ENCODE measurements at regions not wholly inside any gene's neighbourhood (a gene's known extent, or its start where the extent isn't known, plus 50 kb on each side); places are given as distances from the start of the nearest gene placed in this dataset.

- no peak for DNase-seq (ENCODE audit: low spot score)
- H3K9ac ChIP-seq (ENCODE audit: low read depth in 1 of 2, low read length in 2 of 2), result no peak overlapping the region
- no peak overlapping the region for H3K4me3 ChIP-seq (ENCODE audit: low read depth in 1 of 3, low read length in 3 of 3)
- H3K4me1 ChIP-seq (ENCODE audit: control insufficient read depth in 4 of 4, insufficient read depth in 4 of 4, low read length in 3 of 4), result no peaks in the 10 kb centered on the region
- peaks cover 0 to 5% (median 0%) of the 10 kb centered on the region in 4 donors for H3K27me3 ChIP-seq (ENCODE audit: control insufficient read depth in 4 of 4, insufficient read depth in 4 of 4, low read length in 3 of 4)
- H3K27ac ChIP-seq (ENCODE audit: low read depth in 1 of 2, low read length in 2 of 2), result no peak overlapping the region
- TF ChIP-seq ATF3 (IDR thresholded peaks at IDR 0.05) (no peak), CTCF (IDR thresholded peaks at IDR 0.05; ENCODE audit: low read depth, low read length, missing input control) (no peak), RAD21 (IDR thresholded peaks at IDR 0.05) (no peak), RXRA (IDR thresholded peaks at IDR 0.05) (no peak), HNF4A (conservative IDR thresholded peaks at IDR 0.05) (no peak), HNF4G (IDR thresholded peaks at IDR 0.05) (no peak), MAX (IDR thresholded peaks at IDR 0.05) (no peak), EGR1 (IDR thresholded peaks at IDR 0.05; ENCODE audit: low read depth in 2 of 2) (no peak), SP1 (IDR thresholded peaks at IDR 0.05) (no peak), NR2F2 (IDR thresholded peaks at IDR 0.05) (no peak), FOXA1 (IDR thresholded peaks at IDR 0.05) (no peak), TAF1 (conservative IDR thresholded peaks at IDR 0.05) (no peak), YY1 (IDR thresholded peaks at IDR 0.05) (no peak), GABPA (IDR thresholded peaks at IDR 0.05 in 1 of 2, conservative IDR thresholded peaks at IDR 0.05 in 1 of 2) (no peak)
- WGBS, result 71% methylated on average over 10 of the region's 10 CpGs
- no peaks in the 10 kb centered on the region for H3K9me3 ChIP-seq (ENCODE audit: control insufficient read depth in 4 of 4, low read length in 3 of 4)
- no peaks in the 10 kb centered on the region for H3K36me3 ChIP-seq (ENCODE audit: control insufficient read depth in 4 of 4, insufficient read depth in 3 of 4, low read depth in 1 of 4, low read length in 3 of 4)
Observed at GRCh38 chr1:58089898-58090534, 456.5 kb downstream of the OMA1 start.

- H3K36me3 ChIP-seq (ENCODE audit: control insufficient read depth in 4 of 4, insufficient read depth in 3 of 4, low read depth in 1 of 4, low read length in 3 of 4), result no peaks in the 10 kb centered on the region
- whole genome bisulfite sequencing, result 71% methylated on average over 3 of the region's 3 CpGs
- H3K27ac ChIP-seq (ENCODE audit: low read depth in 1 of 2, low read length in 2 of 2), result no peak overlapping the region
- peaks cover 0 to 7% (median 0%) of the 10 kb centered on the region in 4 donors for H3K27me3 ChIP-seq (ENCODE audit: control insufficient read depth in 4 of 4, insufficient read depth in 4 of 4, low read length in 3 of 4)
- no peaks in the 10 kb centered on the region for H3K4me1 ChIP-seq (ENCODE audit: control insufficient read depth in 4 of 4, insufficient read depth in 4 of 4, low read length in 3 of 4)
- no peak for DNase-seq (ENCODE audit: low spot score)
- no peak for TF ChIP-seq JUND (IDR thresholded peaks at IDR 0.05)
- no peak for TF ChIP-seq REST (IDR thresholded peaks at IDR 0.05)
- TF ChIP-seq ATF3 (IDR thresholded peaks at IDR 0.05), result no peak
- no peak for TF ChIP-seq SP1 (IDR thresholded peaks at IDR 0.05)
- no peak for TF ChIP-seq CTCF (IDR thresholded peaks at IDR 0.05; ENCODE audit: low read depth, low read length, missing input control)
- no peak for TF ChIP-seq RXRA (IDR thresholded peaks at IDR 0.05)
- H3K9ac ChIP-seq (ENCODE audit: low read depth in 1 of 2, low read length in 2 of 2), result no peak overlapping the region
- H3K9me3 ChIP-seq (ENCODE audit: control insufficient read depth in 4 of 4, low read length in 3 of 4), result no peaks in the 10 kb centered on the region
- H3K4me3 ChIP-seq (ENCODE audit: low read depth in 1 of 3, low read length in 3 of 3), result no peak overlapping the region
Observed at GRCh38 chr1:58084266-58084665, 462.3 kb downstream of the OMA1 start.

Measured in liver (tissue), 8 donors.